Activated CD8-positive, alpha-beta memory T cell treated with anti-CD3 and anti-CD28 coated beads for 24 hours (primary cell): ENCODE measurements at regions not wholly inside any gene's neighbourhood (a gene's known extent, or its start where the extent isn't known, plus 50 kb on each side); places are given as distances from the start of the nearest gene placed in this dataset.
"Not testable (repeated sequence)": the region's sequence is repeated elsewhere in the genome, so short reads cannot be mapped to it uniquely, and the experiment has no call there.

ENCODE experiments used
- DNase-seq: peaks from one replicate; pipeline ENCODE4 v3.0.0-alpha.2; 2020

- DNase-seq: no peak
Measured at GRCh38 chr2:199131136-199131655, 326.5 kb downstream of the SATB2 start.

- DNase-seq: no peak
Measured at GRCh38 chr2:199130501-199130900, 327.2 kb downstream of the SATB2 start.

- DNase-seq: no peak
Measured at GRCh38 chr2:199128476-199129229, 329.1 kb downstream of the SATB2 start.

- no peak for DNase-seq
Measured at GRCh38 chr2:199119796-199120195, 337.9 kb downstream of the SATB2 start.

- no peak for DNase-seq
Measured at GRCh38 chr2:199118673-199119112, 339.0 kb downstream of the SATB2 start.

- no peak for DNase-seq
Measured at GRCh38 chr2:199115169-199115568, 342.6 kb downstream of the SATB2 start.

GRCh38 chr2:199113111-199113510 lies 344.6 kb downstream of the SATB2 start:
- DNase-seq: no peak

- no peak for DNase-seq
Measured at GRCh38 chr2:199111458-199111857, 346.3 kb downstream of the SATB2 start.

GRCh38 chr2:199108056-199108455 lies 349.7 kb downstream of the SATB2 start:
- DNase-seq: no peak

GRCh38 chr2:199105826-199106225 lies 351.9 kb downstream of the SATB2 start:
- DNase-seq: no peak

GRCh38 chr2:199101487-199101886 lies 356.3 kb downstream of the SATB2 start:
- no peak for DNase-seq

- no peak for DNase-seq
Measured at GRCh38 chr2:199100326-199101110, 357.2 kb downstream of the SATB2 start.

- DNase-seq: no peak
Measured at GRCh38 chr2:199092419-199092818, 365.3 kb downstream of the SATB2 start.

GRCh38 chr2:199085261-199085660 lies 372.5 kb downstream of the SATB2 start:
- no peak for DNase-seq

- DNase-seq: no peak
Measured at GRCh38 chr2:199070322-199070949, 387.3 kb downstream of the SATB2 start.

- no peak for DNase-seq
Measured at GRCh38 chr2:199064201-199064600, 393.5 kb downstream of the SATB2 start.

GRCh38 chr2:199057936-199058335 lies 399.8 kb downstream of the SATB2 start:
- DNase-seq: no peak

- DNase-seq: no peak
Measured at GRCh38 chr2:199055336-199055735, 402.4 kb downstream of the SATB2 start.

- DNase-seq: no peak
Measured at GRCh38 chr2:199042660-199043379, 414.9 kb downstream of the SATB2 start.

GRCh38 chr2:199040522-199040921 lies 417.2 kb downstream of the SATB2 start:
- no peak for DNase-seq

- DNase-seq: not testable (repeated sequence)
Measured at GRCh38 chr2:199033761-199034160, 424.0 kb downstream of the SATB2 start.

- DNase-seq: no peak
Measured at GRCh38 chr2:199025146-199025545, 432.6 kb downstream of the SATB2 start.

GRCh38 chr2:199024224-199024623 lies 433.5 kb downstream of the SATB2 start:
- DNase-seq: no peak
